HG03342 (cell line): ENCODE measurements at regions not wholly inside any gene's neighbourhood (a gene's known extent, or its start where the extent isn't known, plus 50 kb on each side); places are given as distances from the start of the nearest gene placed in this dataset.

Source experiments
- ATAC-seq: cut with Tn5 transposase; IDR thresholded peaks from one replicate; pipeline ENCODE4 v1.9.1; 2021; ENCODE audit warnings: mild to moderate bottlenecking, moderate library complexity; ENCODE audit not compliant: unreplicated experiment

- ATAC-seq = no peak
Measured at GRCh38 chr6:19759117-19759880, 77.9 kb upstream of the ID4 start.

GRCh38 chr6:19761121-19761520, 76.0 kb upstream of the ID4 start:
- ATAC-seq = no peak

GRCh38 chr6:19771753-19772336, 65.3 kb upstream of the ID4 start:
- no peak for ATAC-seq

GRCh38 chr6:19772891-19773290, 64.3 kb upstream of the ID4 start:
- no peak for ATAC-seq

GRCh38 chr6:19781269-19781668, 55.9 kb upstream of the ID4 start:
- no peak for ATAC-seq

- ATAC-seq = no peak
Measured at GRCh38 chr6:19782588-19782987, 54.6 kb upstream of the ID4 start.
